ENCODE measurements at regions not wholly inside any gene's neighbourhood (a gene's known extent, or its start where the extent isn't known, plus 50 kb on each side); places are given as distances from the start of the nearest gene placed in this dataset.

DNA sequence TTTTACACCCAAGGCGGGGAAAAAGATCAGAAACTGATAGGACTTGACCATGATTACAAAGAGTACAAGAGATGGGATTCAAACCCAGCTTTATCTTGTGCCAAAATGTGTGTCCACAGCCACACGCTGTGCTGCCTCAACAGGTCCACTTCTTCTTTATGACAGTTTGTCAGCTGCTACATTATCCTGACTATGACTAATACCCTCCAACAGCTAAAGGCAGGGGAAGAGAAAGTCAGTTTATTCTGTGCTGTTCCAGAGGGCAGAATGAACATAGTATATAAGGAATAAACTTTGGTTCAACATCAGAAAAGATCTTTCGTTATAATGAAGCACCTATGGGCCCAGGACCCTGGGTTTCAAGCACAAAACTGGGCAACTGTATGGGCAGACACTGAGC is 668.2 kb upstream of the TENM4 start:
- ChIA-PET CTCF (no interaction called here), POLR2A (no interaction called here)

DNA sequence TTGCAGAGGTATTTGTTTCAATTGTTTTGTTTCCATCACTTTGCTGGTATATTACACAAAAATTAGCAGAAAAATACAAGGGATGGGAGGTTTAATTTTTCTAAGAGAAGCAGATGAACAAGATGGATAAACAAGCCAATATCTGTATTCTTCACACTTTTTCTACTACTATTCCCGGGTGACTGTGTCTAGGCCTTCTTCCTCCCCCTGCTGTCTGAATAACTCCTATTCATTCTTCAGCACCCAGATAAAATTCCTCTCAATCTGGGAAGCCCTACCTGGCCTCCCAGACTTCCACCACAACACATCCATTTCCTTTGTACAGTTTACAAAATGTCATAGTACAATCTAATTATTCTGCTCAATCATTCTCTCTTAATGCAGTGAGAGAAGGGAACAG is 666.6 kb upstream of the TENM4 start:
- CTCF ChIA-PET: no interaction called here
- POLR2A ChIA-PET: no interaction called here

DNA sequence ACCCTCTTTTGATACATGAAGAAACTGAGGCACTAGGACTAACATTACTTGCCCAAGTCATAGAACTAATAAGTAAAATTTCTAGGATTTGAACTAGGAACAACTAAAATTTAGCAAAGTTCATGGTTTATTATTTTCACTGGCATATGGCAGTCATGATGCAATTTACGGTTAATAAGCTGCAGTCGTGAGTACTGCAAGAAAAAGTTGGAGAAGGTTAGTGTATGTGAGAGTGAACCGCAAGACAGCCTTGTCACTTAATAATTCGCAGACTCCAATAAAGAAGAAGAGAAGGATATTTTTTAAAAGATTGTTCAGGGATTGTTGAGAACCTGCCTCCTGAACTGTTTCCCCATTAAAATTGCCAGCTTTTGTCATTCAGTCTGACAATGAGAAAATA is 663.4 kb upstream of the TENM4 start:
- POLR2A ChIA-PET: no interaction called here
- CTCF ChIA-PET: no interaction called here

DNA sequence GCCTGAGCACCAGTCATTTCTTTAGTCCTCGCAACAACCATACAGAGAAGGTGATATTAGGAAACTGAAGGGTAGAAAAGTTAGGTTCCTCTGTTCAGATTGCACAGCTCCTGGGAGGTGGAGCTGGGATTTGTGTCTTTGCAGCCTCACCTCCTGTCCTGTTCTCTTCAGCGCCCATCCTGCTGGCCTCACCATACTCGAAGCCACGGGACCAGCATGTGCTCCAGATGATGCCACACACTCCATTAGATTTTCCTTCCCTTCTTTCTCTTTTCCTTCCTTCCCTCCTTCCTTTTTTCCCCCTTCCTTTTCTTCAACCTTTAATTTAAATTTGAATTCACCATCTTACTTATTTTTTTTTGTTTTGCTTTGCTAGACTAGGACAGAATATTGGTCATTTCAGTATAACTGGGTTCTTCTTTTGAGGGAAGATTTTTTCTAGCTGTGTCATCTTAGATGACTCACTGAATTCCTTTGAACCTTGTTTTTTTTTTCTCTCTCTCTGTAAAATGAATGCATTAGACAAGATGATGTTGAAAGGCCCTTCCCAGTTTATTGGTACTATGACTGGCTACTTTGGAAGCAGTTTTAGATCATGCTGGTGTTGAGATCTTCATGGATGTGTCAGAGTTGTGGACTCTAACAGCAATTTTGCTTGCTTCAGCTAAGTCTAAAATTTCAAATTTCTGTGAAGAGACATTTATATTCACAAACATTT is 662.5 kb upstream of the TENM4 start:
- CTCF ChIA-PET: no interaction called here
- POLR2A ChIA-PET: no interaction called here

DNA sequence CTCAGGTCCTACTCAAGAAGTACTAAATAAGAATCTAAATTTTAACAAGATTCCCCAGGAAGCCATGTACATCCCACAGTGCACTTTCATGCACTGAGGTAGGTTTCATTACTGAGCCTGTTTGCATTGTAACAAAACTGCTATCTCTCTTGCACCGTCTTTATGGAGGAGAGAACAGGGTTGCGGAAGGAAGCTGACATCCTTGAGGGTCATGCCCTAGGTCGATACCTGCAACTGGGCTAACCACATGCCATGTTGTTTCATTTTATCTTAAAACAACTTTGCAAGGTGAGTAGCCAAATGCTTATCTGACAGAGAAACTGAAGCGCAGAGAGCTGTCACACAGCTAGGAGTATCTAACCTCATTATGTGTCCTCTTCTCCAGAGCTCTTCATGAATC is 656.3 kb upstream of the TENM4 start:
- CTCF ChIA-PET: no interaction called here
- POLR2A ChIA-PET: no interaction called here

DNA sequence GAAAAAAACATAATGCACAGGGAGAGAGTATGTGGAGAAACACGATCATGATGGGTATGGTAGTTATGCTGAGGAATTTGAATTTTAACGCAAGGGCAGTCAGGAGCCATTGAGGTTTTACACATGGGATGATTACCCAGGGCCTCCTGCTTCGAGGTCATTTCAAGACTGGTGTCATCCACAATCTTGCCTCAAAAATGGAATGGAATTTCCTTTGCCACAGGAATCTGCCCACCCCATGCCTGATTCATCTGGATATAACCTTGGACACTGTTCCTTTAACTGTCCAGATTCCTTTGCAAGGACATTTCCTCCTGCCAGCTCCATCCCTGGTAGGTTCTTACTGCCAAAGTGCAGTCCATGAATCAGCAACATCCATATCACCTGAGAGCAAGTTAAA is 655.9 kb upstream of the TENM4 start:
- CTCF ChIA-PET: no interaction called here

DNA sequence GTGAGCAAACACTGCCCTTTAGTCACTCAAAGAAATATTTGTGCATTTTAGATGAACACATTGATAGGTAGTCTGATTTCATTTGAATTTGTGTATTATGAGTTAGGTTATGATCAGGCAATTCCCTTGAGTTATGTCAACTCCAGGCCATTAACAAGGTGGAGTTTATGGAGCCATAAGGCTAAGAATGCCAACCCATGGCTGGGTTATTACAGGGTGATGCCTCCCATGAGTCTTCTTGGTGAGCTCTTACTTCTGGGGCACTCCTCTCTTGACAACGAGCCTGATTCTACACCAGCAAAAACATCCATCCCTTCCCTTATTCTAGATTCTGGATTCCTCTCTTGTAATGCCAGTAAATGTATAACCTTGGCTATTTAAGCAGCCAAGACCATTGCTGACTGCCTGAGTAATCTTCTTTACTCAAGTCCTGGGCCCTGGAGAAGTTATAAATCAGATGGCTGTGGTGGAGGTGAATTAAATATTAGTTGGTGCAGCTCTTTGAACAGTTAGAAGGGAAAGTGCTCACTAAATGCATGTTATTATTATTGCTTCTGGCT is 645.7 kb upstream of the TENM4 start:
- CTCF ChIA-PET: interaction anchor here (1.5 kb wide), 1 partner anchor 15 kb away, joined by 3 read pairs; no protein-coding TSS in a partner anchor
- POLR2A ChIA-PET: no interaction called here

More for the DNA sequence above, 655.9 kb upstream of the TENM4 start:
- POLR2A ChIA-PET: no interaction called here

- CTCF ChIA-PET: interaction anchor here (1.5 kb wide), 1 partner anchor 14 kb away, joined by 3 read pairs; no protein-coding TSS in a partner anchor
- POLR2A ChIA-PET: no interaction called here
Observed at GRCh38 chr11:80085563-80085962, 644.7 kb upstream of the TENM4 start.

DNA sequence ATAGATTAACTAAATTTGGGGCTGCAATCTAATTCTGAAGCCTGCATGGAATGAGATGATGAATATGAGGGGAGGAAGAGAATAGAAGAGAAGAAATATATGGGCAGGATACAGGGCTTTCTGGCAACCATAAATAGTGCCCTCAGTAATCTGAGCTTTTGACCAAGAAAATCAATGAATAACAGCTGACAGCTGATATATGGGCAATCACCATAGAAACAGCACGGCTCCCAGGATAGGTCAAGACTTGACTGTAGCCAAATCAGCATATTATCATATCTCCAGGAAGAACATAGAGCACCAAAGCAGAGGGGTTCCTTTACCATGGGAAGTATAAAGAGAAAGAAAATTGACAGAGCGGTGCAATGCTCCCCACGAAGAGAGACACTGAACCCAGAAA is 643.8 kb upstream of the TENM4 start:
- ChIA-PET CTCF (no interaction called here), POLR2A (no interaction called here)

GRCh38 chr11:80083531-80083951 is 642.7 kb upstream of the TENM4 start:
- ChIA-PET POLR2A (no interaction called here), CTCF (interaction anchor here (0.7 kb wide), 1 partner anchor 26 kb away, joined by 3 read pairs; no protein-coding TSS in a partner anchor)

- ChIA-PET CTCF (no interaction called here), POLR2A (no interaction called here)
Observed at GRCh38 chr11:80082406-80082805, 641.6 kb upstream of the TENM4 start.

DNA sequence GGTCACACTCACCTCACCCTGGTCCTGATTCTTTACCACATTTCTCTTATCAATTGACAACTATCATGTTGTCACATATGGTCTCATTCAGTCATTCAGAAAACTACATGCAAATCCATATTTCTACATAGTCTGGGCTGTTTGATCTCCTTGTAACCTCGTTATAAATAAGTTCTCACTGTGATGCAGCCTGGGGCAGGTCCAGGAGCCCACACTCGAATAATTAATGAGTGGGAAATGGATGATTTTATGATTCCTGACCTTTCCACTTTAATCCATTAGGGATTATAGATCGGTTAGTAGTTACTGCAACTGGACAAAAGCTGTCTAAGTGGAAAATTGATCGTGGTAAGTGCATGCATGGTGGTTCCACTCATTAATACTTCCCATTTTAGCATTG is 636.3 kb upstream of the TENM4 start:
- ChIA-PET POLR2A (no interaction called here), CTCF (no interaction called here)

DNA sequence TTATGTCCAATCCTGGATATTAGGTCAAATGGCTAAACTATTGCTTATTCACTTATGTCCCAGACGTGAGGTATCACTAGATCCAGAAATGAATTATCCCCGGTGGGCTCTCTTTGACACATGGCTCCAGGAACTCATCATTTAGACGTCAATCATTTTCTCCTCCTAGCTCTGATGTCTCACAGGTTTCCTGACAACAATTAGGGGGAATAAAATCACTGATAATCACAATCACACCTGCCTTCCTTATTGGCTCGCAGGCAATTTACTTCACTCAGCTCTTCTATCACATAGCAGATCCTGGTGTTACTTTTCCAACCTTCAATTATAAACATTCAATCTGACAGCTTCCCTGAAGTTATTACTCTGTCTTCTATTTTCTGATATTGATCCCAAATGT is 634.0 kb upstream of the TENM4 start:
- CTCF ChIA-PET: no interaction called here
- POLR2A ChIA-PET: no interaction called here

DNA sequence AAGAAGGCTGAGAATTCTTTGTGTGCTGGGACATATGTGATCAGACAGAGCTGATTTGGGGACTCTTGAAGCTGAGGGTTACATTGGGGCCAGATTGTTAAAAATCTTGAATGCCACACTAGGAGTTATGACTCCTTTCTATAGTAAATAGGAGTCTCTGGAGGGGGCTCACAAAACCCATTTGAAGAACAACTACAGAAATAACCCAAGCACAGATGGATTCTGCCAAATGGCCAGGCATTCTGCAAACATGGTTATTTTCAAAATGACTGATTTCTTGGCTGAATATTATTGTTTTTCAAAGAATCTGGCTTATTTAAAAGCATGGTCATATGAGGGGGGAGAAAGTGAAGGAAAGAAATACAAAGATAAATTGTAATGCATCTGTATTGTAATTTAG is 625.5 kb upstream of the TENM4 start:
- ChIA-PET CTCF (no interaction called here), POLR2A (no interaction called here)

DNA sequence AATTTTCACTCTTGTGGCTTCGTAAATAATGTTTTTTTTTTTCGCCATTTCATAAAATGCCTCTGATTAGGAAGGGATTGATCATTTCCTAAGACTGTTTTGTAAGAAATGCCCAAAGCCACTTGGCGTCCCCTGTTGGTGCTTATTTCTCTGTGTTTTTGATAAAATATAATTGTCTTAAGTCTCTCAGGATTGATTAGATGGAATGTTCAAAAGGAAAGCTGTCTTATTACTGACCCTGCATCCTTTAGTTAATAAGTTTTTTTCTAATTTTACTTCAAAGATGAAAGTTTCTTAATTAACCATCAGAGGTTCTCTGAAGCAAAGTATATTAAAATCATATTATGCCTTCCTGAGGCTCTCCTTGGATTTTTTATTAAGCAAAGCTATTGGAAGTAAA is 624.3 kb upstream of the TENM4 start:
- CTCF ChIA-PET: no interaction called here
- POLR2A ChIA-PET: no interaction called here

GRCh38 chr11:80061056-80061455 is 620.2 kb upstream of the TENM4 start:
- CTCF ChIA-PET: no interaction called here

DNA sequence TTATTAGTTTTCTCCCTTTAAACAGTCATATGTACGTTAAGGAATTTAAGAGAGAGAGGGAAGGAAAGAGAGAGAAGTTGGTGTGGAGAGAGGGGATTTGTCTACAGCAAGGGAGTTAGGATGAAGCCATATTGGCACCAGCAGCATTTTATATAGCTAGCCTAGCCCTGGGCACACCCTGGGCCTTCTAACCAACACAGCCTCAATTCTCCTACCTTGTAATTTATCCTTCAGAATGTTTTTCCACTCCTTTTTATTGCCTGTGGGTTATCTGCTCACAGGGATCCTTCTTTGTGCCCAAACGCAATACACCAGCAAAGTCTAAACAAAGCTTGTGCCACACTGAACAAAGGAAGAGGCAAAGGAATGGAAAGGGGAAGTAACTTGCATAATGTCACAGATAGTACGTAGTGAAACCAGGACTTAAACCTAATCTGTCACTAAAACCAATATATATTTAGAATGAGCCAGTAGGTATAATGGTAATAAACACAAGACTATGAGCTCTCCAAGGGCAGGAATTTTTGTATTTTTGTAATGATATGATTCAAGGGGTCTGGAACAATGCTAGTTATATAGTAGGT is 613.8 kb upstream of the TENM4 start:
- CTCF ChIA-PET: no interaction called here
- POLR2A ChIA-PET: no interaction called here

More at GRCh38 chr11:80061056-80061455, 620.2 kb upstream of the TENM4 start:
- POLR2A ChIA-PET: no interaction called here

GRCh38 chr11:80048513-80048912 is 607.7 kb upstream of the TENM4 start:
- ChIA-PET CTCF (no interaction called here), POLR2A (no interaction called here)

- CTCF ChIA-PET: no interaction called here
- POLR2A ChIA-PET: no interaction called here
Observed at GRCh38 chr11:80041136-80042000, 600.5 kb upstream of the TENM4 start.

- CTCF ChIA-PET: no interaction called here
- POLR2A ChIA-PET: no interaction called here
Observed at GRCh38 chr11:80034801-80035200, 594.0 kb upstream of the TENM4 start.

DNA sequence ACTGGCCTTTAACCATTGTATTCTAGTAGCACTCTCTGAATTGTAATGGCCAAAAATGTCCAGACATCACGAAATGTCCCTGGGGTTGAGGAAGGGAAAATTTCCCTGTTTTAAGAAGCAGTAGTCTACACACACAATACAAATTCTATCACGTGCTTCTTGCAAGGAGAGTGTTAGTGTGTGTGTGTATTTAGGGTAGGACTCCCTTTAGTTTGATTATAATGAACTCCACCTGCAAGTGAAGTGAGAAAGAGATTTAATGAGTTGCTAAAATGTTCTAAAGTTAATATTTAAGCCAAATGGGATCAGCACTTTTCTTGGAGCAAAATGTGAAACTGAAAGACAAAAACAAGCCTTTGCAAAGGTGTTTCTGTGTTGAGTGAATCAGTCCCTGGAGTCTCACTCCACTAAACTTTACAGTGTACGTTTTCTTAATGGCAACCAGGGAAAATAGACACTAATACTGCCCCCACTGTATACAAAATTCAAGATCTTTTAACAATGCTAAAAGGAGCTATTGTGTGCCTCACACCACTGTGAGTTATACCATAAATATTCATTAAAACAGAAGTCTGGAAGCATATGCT is 590.3 kb upstream of the TENM4 start:
- CTCF ChIA-PET: no interaction called here
- POLR2A ChIA-PET: no interaction called here
